ENCODE measurements at regions not wholly inside any gene's neighbourhood (a gene's known extent, or its start where the extent isn't known, plus 50 kb on each side); places are given as distances from the start of the nearest gene placed in this dataset.

GRCh38 chr1:69213644-69214043 lies 354.1 kb upstream of the LRRC7 start:
- TF ChIP-seq CTCF (IDR thresholded peaks at IDR 0.05 in 4 of 5, conservative IDR thresholded peaks at IDR 0.05 in 1 of 5), result no peak
- no peak for TF ChIP-seq POLR2A (IDR thresholded peaks at IDR 0.05)

Measured in gastrocnemius medialis (tissue), 4 donors.